ENCODE measurements at regions not wholly inside any gene's neighbourhood (a gene's known extent, or its start where the extent isn't known, plus 50 kb on each side); places are given as distances from the start of the nearest gene placed in this dataset.

DNA sequence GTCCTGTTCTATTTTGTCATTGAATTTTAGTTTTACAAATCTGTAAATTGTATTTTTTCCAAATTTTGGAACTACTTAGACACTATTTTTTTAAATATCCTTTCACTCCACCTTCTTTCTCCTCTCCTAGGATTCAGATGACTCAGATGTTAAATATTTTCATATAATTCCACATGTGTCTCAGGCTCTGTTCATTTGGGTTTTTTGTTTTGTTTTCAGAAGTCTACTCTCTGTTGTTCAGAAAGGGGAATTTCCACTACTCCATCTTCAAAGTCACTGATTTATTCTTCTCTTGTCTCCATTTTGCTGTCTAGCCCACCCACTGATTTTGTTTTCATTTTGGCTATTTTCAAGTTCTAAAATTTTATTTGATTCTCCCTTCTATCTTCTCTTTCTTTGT lies 264.0 kb upstream of the SLIT2 start:
- FAIRE-seq: no peak

DNA sequence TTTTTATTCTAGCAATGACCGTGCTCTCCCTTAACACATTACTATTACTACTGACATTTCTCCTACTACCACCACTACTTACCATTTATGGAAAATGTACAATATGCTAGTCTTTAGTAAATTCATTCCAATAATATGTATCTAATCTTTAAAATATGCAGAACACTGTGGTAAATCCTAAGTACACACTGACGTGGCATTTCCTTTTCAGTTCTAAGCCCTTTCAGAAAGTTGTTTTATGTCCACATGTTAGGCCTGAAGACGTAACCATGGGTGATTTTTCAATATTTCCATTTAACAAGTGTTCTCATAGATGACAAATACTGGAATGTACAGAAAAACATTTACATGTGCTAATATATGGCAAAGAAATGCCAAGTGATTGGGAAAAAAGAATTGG lies 268.6 kb upstream of the SLIT2 start:
- no peak for FAIRE-seq

DNA sequence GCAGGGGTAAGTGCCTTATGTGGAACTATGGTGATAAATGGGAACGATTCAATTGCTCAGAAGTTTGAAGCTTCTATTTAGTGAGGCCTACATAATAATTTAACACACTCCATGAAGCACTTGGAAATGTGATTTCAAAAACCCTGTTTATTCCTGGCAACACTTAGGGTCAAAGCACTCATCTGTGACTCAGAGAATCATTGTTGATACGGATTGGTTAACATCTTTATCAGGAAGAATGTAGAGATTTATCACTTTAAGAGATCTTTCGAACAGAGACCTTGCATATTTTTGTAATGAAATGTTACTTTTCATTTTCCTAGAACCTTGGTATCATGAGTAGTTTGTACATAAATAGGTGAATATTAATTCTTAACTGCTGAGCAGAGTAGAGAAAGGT lies 269.1 kb upstream of the SLIT2 start:
- no peak for FAIRE-seq

DNA sequence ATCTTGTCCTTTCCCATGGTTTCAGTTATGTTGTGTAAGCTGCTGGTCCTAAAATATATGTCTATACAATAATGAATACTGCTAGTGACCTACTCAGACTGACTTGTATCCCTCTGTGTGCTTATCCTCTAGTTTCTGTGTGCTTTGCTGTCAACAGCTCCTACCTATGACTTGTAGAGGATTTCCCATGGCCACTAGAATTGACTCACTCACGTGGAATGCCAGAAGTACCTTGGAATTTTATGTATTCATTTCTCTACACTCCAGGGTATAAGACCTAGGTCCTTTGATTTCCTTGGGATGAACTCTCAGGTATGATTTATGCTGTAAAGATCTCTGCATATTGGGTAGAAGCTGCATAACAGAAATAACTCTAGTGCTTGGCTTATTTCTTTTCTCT lies 279.9 kb upstream of the SLIT2 start:
- no peak for FAIRE-seq

DNA sequence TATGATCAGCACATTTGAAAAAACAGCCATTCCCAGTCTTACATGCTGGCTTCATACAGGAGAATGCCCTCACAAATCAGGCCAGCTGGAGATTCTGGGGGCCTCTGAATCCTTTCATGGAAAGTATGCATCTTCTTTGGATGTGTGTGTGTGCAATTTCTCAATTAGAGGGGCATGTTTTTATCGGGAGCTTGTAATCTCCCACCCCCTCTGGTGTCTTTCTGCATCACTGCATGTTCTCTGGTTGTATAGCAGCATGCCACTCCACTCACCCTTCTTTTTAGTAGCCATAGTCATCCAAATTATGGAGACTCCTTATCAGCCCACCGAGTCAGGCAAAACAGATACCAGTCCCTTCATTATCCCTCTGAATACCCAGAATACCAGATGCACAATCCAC lies 282.2 kb upstream of the SLIT2 start:
- FAIRE-seq: no peak

DNA sequence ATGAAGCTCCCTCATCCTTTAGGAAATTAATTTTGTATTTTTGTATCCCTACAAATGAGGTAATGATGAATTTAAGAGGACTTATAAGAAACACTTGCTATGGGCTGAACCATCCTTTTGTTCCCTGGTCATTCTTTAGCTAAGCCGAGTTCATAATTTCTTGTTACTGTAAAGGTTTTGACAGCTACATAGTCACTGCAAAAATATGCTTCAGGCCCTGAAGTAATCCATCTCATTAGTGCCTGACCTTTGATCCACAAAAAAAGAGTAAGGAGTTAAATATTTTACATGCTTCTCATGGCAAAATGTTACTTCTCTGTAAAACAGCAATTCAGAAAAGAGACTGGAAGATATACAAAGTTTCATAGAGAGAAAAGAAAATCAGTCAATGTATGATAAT lies 290.6 kb upstream of the SLIT2 start:
- FAIRE-seq: no peak

DNA sequence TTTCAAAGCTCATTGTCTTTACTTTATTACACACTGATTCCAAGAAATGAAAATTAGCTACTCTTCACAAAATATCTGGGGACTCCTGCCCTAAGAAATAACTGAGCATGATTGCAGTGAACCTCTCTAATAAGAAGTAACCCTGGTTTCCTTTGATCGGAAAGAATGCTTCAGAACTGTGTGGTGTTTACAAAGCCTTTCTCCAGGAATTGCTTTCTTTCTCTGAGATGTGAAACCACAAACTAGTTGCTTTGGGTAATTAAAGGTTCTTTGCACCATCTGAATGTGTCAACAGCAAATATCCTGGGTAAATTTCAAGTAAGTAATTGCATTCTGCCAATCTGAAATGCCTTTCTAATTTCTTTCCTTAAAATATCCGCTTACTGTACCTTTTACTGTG lies 292.9 kb upstream of the SLIT2 start:
- no peak for FAIRE-seq

DNA sequence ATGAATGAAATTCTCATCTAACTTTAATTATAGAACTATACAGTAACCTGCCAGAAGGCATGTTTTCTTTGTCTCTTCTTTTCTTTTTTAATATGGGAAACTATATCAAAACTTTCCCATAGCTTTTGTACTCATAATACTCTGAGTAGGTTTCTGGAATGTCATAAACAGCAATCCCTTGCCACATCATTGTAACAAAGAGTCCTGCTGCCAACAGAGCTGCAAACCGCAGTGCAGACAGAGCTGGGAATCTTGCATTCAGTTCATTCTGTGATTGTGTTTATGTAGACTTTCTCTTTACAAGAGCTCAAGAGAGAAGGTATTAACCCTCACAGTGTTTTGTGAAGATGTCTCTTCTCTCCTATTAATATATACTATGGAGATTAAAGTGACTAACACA lies 304.4 kb upstream of the SLIT2 start:
- no peak for FAIRE-seq

DNA sequence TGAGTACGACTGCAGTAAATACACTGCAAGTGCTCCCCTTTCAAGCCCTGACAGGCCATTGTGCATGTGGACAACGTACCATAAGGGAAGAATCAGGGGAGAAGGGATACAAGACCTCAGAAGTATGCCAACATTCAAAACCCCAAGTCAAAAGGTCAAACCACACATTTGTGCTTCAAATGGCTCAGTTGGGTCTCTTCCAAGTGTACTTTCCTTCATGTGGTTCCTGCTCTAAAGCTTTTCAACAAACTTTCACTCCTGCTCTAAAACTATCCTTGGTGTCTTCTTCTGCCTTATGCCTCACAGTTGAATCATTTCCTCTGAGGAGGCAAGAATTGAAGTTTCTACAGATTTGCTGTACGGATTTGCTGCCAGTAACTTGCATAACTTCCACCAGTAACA lies 305.7 kb upstream of the SLIT2 start:
- no peak for FAIRE-seq

DNA sequence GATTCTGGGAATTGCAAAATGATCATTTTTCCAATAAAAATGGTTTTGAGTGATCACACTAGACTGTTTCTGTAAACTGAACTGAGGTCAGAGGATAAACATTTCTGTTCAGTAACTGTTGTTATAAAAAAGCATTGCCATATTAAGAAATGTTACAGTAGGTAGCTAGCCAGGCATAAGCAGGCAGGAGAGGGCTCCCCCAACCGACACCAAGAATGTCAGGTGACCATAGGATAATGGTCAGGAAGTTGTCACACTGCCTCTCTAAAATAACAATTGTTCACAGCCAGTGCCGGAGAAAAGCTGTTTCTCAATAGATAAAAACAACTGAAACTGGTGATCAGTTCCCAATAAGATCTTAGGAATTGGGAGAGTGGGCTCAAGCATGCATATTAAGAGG lies 306.2 kb upstream of the SLIT2 start:
- no peak for FAIRE-seq

DNA sequence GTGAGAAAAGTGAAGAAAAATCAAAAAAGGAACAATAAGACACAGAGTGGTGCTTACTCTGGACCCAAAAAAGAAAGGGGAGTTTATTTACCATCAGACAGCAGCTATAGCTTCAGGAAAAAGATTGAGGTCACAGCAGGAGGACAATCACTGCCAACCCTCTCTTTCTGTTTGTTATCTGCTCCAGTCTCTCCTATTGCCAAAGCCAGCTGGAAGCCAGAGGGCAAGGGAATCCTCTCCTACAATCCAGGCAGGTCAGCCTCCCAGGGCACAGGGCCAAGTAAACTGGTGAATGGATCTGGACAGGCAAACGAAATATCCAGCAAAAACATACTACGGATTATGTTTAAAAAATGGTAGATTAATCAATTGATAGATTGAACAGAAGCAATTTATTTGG lies 306.9 kb upstream of the SLIT2 start:
- FAIRE-seq: no peak

DNA sequence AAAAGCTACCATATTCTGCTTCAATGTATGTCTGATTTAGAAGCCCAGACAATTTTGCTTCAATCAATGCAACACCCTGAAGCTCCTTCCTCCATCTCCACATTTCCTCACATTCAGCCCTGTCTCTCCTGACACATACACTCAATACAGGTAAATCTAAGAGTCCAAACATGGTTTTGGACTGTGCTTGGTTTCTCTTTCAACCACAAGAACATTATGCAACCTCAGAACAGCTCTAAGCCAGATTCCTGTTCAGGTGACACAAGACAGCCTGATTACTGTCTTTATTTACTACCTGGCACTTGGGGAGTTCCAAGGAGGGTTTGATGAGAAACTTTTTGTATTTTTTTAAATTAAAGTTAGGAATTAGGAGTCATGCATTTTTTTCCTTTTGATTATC lies 307.5 kb upstream of the SLIT2 start:
- FAIRE-seq: no peak

DNA sequence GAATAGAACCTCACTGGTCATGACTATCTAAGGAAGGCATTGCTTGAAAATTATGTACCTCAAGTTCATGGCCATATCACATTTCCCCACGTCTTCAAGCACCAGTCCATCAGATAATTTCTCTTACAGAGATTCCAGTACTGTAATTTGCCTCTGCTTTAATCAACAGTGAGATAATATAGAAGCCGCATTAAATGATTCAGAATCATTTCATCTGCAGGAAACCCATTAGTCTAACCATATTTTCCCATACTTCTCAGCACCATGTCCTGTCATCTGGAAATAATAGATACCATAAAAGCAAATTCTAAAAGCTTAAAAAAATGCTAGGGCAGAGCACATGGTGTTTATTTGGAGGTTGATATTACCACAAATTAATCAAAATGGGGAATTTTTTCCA lies 310.3 kb upstream of the SLIT2 start:
- no peak for FAIRE-seq

DNA sequence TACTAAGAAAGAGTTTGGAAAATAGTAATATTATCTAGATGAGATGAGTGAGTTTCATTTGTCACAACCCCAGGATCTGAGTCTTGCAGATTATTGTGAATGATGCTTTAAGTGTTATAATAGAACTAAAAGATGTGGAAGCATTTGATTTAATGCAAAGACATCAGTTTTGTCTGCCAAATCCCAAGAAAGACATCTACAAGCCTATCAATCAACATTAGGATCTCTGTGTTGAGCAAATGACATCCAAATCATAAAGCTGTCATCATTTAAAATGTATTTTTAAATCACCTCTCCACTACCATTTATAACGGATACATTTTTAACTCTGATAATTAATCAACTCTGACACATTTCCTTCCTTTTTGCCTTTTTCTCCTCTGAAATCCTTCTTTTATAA lies 310.8 kb upstream of the SLIT2 start:
- no peak for FAIRE-seq

DNA sequence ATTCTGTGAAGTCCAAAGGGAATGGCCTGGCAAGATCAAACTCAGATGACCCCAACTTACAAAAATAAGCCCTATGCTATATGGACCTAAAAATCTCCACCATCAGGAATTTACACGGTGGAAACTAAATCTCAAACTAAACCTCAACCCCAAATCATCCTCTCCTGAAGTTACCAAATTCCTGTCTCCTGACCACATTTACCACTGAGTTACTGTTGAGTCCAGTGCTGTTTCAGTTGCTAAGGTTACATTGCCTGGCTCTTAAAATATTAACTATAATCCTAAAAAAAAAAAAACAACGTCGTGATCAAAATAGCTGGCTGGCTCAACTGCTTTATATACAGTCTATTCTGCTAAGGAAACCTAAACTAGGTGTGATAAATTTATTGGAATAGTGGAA lies 315.2 kb upstream of the SLIT2 start:
- FAIRE-seq: no peak

DNA sequence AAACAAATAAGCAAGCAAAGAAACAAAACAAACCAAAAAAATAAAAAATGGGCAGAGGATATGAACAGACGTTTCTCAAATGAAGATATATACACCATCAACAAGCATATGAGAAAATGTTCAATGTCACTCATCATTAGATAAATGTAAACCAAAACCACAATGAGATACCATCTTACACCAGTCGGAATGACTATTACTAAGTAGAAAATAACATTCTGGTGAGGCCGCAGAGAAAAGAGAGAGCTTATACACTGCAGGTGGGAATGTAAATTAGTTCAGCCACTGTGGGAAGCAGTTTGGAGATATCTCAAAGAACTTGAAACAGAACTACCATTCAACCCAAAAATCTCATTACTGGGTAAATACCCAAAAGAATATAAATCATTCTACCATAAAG lies 321.0 kb upstream of the SLIT2 start:
- no peak for FAIRE-seq

DNA sequence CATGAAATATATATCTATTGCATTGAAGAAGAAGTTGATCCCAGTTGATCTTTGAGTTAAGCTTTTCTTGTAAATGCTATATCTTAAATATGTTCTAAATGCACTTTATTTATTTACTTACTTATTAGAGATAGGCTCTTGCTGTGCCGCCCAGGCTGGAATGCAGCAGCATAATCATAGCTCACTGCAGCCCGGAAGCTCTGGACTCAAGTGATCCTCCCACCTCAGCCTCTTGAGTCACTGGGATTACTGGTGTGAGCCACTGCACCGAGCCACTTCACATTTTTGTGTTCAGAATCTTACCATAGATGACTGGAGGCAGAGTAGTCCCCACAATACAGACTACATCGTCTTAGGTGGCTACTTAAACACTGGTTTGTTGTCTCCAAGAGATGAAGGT lies 324.3 kb upstream of the SLIT2 start:
- FAIRE-seq: no peak

DNA sequence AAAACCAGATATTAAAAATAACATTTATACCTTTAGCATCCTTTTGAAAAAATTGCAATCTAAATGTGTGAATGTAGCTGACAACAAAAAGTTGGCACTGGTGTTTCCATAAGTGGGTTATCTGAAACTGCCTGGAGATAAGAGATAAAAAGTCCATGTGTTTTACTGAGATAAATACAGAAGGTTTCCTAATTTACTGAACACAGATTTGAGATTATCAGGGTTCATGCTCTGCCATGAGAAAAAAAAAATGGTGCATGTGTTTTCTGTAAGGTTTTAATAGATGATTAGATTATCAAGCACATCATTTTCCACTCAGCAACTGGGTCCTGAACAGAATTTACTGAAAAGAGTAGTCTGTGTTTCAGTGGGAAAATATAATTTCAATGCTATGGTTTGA lies 326.2 kb upstream of the SLIT2 start:
- FAIRE-seq: no peak

DNA sequence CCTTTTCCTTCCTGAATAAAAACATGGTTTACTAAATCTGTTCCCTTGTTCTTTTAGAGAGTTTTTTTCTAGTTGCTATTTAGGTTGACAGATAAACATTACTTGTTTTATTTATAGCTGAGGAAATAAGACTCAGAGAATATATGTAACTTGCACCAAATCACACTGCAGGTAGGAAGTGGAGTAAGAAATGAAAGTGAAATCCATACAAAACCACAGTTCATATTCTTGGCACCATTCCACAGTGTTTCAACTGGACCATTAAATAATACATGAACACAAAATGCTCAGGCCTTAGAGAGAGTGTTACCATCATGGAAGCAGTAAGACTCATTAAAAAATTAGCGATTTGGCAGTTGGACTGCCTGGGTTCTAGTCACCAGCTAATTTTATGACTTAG lies 326.9 kb upstream of the SLIT2 start:
- no peak for FAIRE-seq

DNA sequence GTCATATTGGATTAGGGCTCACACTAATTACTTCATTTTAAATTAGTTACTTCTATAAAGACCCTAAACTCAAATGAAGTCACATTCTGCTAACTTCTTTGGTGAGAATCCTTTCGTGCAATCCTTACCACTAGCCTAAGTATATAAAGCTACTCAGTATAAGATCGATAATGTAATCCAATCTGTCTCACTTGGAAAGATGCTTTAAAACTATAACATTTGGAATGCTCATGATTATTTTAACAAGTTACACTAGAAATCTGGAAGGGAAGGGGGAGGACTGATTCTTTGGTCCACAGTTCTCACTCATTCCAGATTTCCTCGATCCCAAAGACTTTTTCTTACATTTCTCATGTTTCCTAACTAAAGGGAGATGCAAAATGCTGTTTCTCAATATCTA lies 336.4 kb upstream of the SLIT2 start:
- FAIRE-seq: no peak

DNA sequence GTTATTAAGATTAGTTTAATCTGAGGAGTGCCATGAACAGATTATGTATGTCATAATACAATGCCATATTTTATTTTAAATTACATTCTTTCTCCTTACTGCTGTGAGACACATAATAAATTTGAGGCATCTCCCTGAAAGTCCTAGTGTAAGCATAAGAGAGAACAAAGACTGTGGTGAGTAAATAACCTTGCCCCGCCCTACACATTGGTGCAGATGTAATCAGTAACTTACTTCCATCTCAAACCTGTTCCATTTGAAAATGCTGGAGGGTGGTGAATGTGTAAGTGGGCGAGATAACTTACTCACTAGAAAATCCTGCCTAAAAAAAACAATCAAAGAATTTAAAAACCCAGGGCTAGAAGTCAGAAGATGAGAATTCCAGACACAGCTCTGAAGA lies 338.1 kb upstream of the SLIT2 start:
- FAIRE-seq: no peak

DNA sequence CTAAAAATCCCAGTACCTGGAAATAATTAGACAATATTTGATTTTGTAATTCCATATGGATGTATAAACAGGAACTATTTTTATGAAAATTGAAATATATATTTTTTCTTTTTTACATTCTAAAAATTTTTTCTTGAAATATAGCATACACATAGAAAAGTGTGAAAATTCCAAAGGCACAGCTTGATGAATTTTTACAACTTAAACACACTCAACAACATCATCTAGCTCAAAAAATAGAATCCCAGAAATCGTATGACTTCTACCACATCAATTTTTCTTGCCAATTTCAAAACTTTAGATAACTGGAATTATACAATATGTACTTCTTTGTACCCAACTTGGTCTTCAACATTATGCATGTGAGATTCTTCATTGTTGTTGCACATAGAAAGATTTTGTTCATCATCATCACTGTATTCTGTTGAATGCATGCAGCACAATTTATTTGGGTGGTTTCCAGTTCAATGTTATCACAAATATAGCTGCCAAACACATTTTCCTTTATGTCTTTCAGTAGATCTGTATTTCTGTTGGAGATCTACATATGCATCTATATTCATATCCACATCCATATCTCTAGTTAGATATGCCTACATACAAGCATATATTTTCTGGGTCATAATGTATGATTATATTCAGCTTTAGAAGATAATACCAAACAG lies 340.7 kb upstream of the SLIT2 start:
- FAIRE-seq: no peak

DNA sequence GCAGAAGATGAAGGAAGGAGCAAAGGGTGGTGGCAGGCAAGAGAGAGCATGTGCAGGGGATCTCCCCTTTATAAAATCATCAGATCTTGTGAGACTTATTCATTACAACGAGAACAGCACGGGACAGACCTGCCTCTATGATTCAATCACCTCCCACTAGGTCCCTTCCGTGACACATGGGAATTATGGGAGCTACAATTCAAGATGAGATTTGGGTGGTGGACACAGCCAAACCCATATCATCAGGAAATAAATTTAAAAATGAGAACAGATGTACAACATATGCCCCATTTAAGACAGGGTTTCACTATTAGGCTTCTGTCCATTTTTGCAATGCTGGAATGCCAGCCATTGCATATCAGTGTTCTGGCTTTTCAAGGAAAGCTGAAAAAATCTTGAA lies 346.7 kb upstream of the SLIT2 start:
- no peak for FAIRE-seq

DNA sequence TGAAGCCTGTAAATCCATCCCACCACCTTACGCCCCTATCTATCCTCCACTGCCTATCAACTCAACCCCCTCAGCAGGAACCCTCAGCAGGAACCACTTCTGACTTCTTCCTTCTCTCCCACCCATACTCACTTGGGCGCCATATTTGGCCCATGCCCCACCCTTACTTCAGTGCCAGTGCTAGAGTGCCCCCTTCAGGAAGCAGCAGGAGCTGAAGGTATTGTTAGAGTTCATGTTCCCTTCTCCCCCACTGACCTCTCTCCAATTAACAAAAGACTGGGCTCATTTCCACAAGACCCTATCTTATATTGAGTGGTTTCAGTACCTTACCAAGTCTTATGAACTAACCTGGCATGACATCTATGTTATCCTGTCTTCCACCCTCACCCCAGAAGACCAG lies 363.1 kb upstream of the SLIT2 start:
- no peak for FAIRE-seq

DNA sequence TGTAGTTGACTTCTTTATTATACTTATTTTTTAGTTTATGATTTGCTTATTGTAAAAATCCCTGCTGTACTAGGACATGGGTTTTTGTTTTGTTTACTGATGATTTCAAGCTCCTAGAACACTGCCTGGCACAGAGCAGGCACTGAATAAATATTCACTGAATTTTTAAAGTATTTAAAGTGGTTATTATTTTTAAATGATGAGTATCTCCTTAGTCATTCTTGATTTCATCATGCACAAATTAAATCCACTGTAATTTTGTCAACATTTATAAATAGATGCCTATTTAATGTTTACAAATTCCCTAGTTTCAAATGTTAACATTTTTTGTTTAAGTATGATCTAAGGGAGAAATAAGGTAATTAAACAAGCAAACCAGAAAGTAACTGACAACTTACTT lies 367.9 kb upstream of the SLIT2 start:
- no peak for FAIRE-seq

DNA sequence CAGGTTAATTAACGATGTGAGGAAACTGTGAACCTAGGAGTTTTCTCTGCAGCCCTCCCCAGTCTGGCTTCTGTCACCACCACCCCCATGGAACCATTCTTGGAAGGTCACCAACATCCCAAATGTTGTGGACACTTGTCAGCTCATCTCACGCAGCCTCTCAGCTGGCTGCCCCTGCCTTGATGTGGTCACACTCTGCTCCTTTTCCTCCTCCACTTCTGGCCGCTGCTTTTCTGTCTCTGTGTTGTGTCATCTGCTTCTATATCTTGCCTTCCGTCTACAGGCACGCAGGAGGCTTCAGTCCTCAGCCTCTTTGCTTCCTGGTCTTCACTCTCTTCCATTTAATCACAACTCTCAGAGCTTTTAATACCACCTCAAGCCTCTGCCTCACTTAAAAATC lies 371.5 kb upstream of the SLIT2 start:
- no peak for FAIRE-seq

Data from colon (tissue), 2 donors.